ENCODE measurements at regions not wholly inside any gene's neighbourhood (a gene's known extent, or its start where the extent isn't known, plus 50 kb on each side); places are given as distances from the start of the nearest gene placed in this dataset.

- TF ChIP-seq, protein P1, sequence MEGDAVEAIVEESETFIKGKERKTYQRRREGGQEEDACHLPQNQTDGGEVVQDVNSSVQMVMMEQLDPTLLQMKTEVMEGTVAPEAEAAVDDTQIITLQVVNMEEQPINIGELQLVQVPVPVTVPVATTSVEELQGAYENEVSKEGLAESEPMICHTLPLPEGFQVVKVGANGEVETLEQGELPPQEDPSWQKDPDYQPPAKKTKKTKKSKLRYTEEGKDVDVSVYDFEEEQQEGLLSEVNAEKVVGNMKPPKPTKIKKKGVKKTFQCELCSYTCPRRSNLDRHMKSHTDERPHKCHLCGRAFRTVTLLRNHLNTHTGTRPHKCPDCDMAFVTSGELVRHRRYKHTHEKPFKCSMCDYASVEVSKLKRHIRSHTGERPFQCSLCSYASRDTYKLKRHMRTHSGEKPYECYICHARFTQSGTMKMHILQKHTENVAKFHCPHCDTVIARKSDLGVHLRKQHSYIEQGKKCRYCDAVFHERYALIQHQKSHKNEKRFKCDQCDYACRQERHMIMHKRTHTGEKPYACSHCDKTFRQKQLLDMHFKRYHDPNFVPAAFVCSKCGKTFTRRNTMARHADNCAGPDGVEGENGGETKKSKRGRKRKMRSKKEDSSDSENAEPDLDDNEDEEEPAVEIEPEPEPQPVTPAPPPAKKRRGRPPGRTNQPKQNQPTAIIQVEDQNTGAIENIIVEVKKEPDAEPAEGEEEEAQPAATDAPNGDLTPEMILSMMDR (conservative IDR thresholded peaks at IDR 0.05; ENCODE audit: low read depth, low read length), result no peak
- no peak for TF ChIP-seq EZH2 (IDR thresholded peaks at IDR 0.05; ENCODE audit: low read length, unreplicated experiment)
These were observed 139.3 kb upstream of the LMNTD1 start for GRCh38 chr12:25692115-25693035.
